Sigmoid colon (tissue), 6 donors: ENCODE measurements at regions not wholly inside any gene's neighbourhood (a gene's known extent, or its start where the extent isn't known, plus 50 kb on each side); places are given as distances from the start of the nearest gene placed in this dataset.

Source experiments
- DNase-seq: peaks from one replicate; pipeline ENCODE4 v3.0.0-alpha.2; 2019
- H3K27ac ChIP-seq, 4 donors: fragments of 200-600 bp; sonication (generic); one replicate each; pipeline ENCODE4 v1.5.1; 2016 to 2019; ENCODE audit warnings: mild to moderate bottlenecking in 1 of 4
- H3K27me3 ChIP-seq, 3 donors: fragments of 200-600 bp; sonication (generic); one replicate each; pipeline ENCODE4 v1.5.1; 2019; ENCODE audit warnings: mild to moderate bottlenecking in 1 of 3
- H3K36me3 ChIP-seq, 4 donors: fragments of 200-600 bp; sonication (generic); one replicate each; pipeline ENCODE4 v1.5.1; 2016 to 2019
- H3K4me1 ChIP-seq, 4 donors: fragments of 200-600 bp; sonication (generic); one replicate each; pipeline ENCODE4 v1.5.1; 2017 to 2019
- H3K4me3 ChIP-seq, 4 donors: fragments of 200-600 bp; sonication (generic); one replicate each; pipeline ENCODE4 v1.5.1; 2017 to 2019; ENCODE audit warnings: mild to moderate bottlenecking in 2 of 4, moderate library complexity in 1 of 4
- H3K9me3 ChIP-seq, 4 donors: fragments of 200-600 bp in 3 of 4; sonication (generic) in 3 of 4; one replicate each; pipeline versions ENCODE4 v1.5.1 to v1.6.1; 2013 to 2019
- CTCF ChIP-seq, 4 experiments: fragments of 450-650 bp in 3 of 4; fragments of 200-600 bp in 1 of 4; IDR thresholded peaks; one replicate each; pipeline ENCODE4 v1.5.1; 2016 to 2019; ENCODE audit warnings: antibody characterized with exemption in 4 of 4, mild to moderate bottlenecking in 3 of 4, moderate library complexity in 2 of 4
- EP300 ChIP-seq, 4 donors: sonication (generic); formaldehyde crosslinking; IDR thresholded peaks; one replicate each; pipeline ENCODE4 v1.6.1; 2017; ENCODE audit warnings: antibody characterized with exemption in 4 of 4
- POLR2A ChIP-seq, 2 donors: fragments of 450-650 bp; IDR thresholded peaks; one replicate each; pipeline ENCODE4 v1.6.1; 2016; ENCODE audit warnings: antibody characterized with exemption in 2 of 2, mild to moderate bottlenecking in 2 of 2, moderate library complexity in 2 of 2
- POLR2AphosphoS5 ChIP-seq, 4 donors: sonication (generic); formaldehyde crosslinking; IDR thresholded peaks; one replicate each; pipeline ENCODE4 v1.6.1; 2017; ENCODE audit warnings: antibody characterized with exemption in 4 of 4
- WGBS, 2 donors: extraction: QIAGEN DNeasy Blood & Tissue Kit; methylation state at CpG; one replicate each; pipeline ENCODE4 v1.1.7; 2013; 5-methylcytosine and 5-hydroxymethylcytosine counted together
- intact Hi-C: fragments of 100-400 bp; cut with DNase I; formaldehyde crosslinking; loops from one replicate; pipeline ENCODE4 v1.15.1; 2023
- donor health status: healthy with polysubstance abuse.
- donor health status: healthy.

DNA sequence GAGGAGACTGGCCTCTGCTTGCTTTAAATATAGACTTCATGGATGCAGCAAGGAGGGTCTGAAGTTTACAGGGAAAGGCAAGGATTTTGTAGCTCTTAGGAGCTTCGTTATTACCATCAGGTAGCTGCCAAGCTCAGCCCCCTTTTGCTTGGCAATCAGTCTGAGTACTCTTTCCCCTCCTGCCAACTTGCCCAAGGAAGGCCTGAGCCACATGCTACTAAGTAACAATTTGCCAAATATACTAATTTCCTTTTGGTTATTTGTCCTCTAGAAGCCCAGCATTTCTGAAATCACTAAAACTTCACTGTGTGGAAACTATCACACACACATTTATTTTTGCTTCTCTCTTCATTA, 85.5 kb upstream of the ITPRID2 start:
- no peaks in the 10 kb centered on the region for H3K9me3 ChIP-seq
- H3K27me3 ChIP-seq = no peaks in the 10 kb centered on the region
- DNase-seq = no peak
- no peaks in the 10 kb centered on the region for H3K36me3 ChIP-seq
- peaks cover 0 to 30% (median 24%) of the 10 kb centered on the region in 4 donors for H3K4me1 ChIP-seq
- intact Hi-C loops = no loop called here
- H3K27ac ChIP-seq = peak overlapping the region in 3 of 4 donors; percentile 25 to 53 (median 45)
- H3K4me3 ChIP-seq = no peak overlapping the region
- no peak for TF ChIP-seq POLR2A (IDR thresholded peaks at IDR 0.05)
- TF ChIP-seq CTCF (IDR thresholded peaks at IDR 0.05) = no peak
- no peak for TF ChIP-seq EP300 (IDR thresholded peaks at IDR 0.05)
- TF ChIP-seq POLR2AphosphoS5 (IDR thresholded peaks at IDR 0.05) = no peak
- 50 to 64% methylated on average over 1 of the region's 1 CpG for WGBS, 2 donors

DNA sequence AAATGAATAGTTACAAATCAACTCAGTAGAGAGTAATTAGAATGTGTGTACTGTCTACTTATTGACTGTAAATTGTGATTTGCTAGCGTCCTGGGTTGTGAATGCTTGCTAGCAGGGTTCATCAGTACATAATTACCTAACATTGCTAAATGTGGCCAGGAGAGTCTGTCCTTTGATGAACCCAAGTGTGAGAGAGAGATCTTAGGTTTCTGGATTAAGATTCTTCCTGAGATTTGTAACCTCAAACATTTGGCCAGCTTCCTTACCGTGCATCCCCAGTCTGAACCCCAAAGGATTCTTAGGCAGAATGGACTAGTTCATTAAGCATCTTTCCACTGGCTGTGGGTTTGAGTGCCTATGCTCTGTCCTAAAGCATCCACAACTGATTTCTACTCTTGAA, 84.0 kb upstream of the ITPRID2 start:
- no peaks in the 10 kb centered on the region for H3K36me3 ChIP-seq
- H3K4me3 ChIP-seq = no peak overlapping the region
- intact Hi-C loops = no loop called here
- no peak for DNase-seq
- WGBS, 2 donors = 92% methylated on average over 2 of the region's 2 CpGs
- no peaks in the 10 kb centered on the region for H3K27me3 ChIP-seq
- no peak overlapping the region for H3K27ac ChIP-seq
- TF ChIP-seq CTCF (IDR thresholded peaks at IDR 0.05) = no peak
- TF ChIP-seq POLR2AphosphoS5 (IDR thresholded peaks at IDR 0.05) = no peak
- no peak for TF ChIP-seq POLR2A (IDR thresholded peaks at IDR 0.05)
- TF ChIP-seq EP300 (IDR thresholded peaks at IDR 0.05) = no peak
- H3K9me3 ChIP-seq = no peaks in the 10 kb centered on the region
- H3K4me1 ChIP-seq = peaks cover 0 to 38% (median 29%) of the 10 kb centered on the region in 4 donors

DNA sequence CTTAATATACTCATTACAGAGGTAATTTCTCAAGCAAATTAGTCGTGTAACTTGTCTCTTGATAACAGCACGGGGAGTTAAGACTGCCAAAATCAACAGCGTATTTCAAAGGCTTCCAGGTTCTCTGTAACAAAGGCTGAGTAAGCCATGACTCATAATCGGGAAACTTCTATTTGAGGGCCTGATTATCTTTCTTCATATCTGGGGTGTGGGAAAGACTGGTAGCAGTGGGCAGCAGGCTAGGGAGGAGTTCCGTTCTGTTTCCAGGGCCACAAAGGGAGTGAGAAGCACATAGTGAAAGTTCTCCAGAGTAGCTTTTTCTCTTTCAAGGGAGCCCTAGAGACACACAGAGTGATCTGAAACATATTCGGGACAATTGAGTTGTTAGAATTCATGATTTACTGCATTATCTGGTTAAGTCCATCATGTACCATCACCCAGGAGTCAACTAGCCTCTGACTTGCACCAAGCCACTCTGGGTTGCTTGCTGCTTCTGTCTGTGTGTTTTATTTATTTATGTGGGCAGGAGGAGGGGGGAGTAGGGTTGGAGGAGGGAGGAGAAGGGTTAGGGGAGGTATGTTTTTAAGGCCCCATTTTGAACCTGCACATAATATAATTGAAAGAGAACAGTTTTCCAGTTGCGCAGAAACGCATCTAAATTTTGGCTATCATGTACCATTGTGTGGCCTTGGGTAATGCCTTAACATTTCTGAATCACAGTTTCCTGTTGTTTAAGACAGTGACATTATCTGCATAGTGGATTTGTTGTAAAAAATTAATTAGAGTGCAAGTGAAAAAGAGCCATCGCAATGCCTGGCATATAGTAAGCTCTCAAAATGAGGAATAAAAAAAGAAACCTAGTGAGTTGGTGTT, 80.5 kb upstream of the ITPRID2 start:
- Histone ChIP-seq H3K27me3 (no peaks in the 10 kb centered on the region), H3K4me3 (peak overlapping the region in 1 of 4 donors; percentile 15), H3K4me1 (peaks cover 0 to 28% (median 17%) of the 10 kb centered on the region in 4 donors), H3K9me3 (no peaks in the 10 kb centered on the region), H3K27ac (peak overlapping the region; percentile 8 to 47 (median 34)), H3K36me3 (no peaks in the 10 kb centered on the region)
- intact Hi-C loops = no loop called here
- no peak for DNase-seq
- TF ChIP-seq EP300 (IDR thresholded peaks at IDR 0.05) (no peak), POLR2AphosphoS5 (IDR thresholded peaks at IDR 0.05) (peak in 2 of 4 donors; percentile 28 to 52)
- WGBS, 2 donors = 36 to 58% methylated on average over 9 of the region's 9 CpGs

- H3K9me3 ChIP-seq = no peaks in the 10 kb centered on the region
- 25 to 54% methylated on average over 2 of the region's 2 CpGs for WGBS, 2 donors
- H3K27ac ChIP-seq = no peak overlapping the region
- no peaks in the 10 kb centered on the region for H3K27me3 ChIP-seq
- TF ChIP-seq EP300 (IDR thresholded peaks at IDR 0.05) (no peak), POLR2A (IDR thresholded peaks at IDR 0.05) (no peak)
- intact Hi-C loops = no loop called here
- DNase-seq = no peak
- H3K36me3 ChIP-seq = no peaks in the 10 kb centered on the region
- no peak overlapping the region for H3K4me3 ChIP-seq
- H3K4me1 ChIP-seq = peaks cover 0 to 26% (median 15%) of the 10 kb centered on the region in 4 donors
Measured at GRCh38 chr2:181812106-181812743, 79.3 kb upstream of the ITPRID2 start.

GRCh38 chr2:181814057-181814491, 77.5 kb upstream of the ITPRID2 start:
- no peaks in the 10 kb centered on the region for H3K36me3 ChIP-seq
- DNase-seq = no peak
- peaks cover 0 to 32% (median 15%) of the 10 kb centered on the region in 4 donors for H3K4me1 ChIP-seq
- H3K4me3 ChIP-seq = no peak overlapping the region
- no peak overlapping the region for H3K27ac ChIP-seq
- TF ChIP-seq EP300 (IDR thresholded peaks at IDR 0.05) (no peak), POLR2A (IDR thresholded peaks at IDR 0.05) (no peak), POLR2AphosphoS5 (IDR thresholded peaks at IDR 0.05) (no peak), CTCF (IDR thresholded peaks at IDR 0.05) (no peak)
- no peaks in the 10 kb centered on the region for H3K9me3 ChIP-seq
- WGBS, 2 donors = 74 to 75% methylated on average over 3 of the region's 3 CpGs
- H3K27me3 ChIP-seq = no peaks in the 10 kb centered on the region
- intact Hi-C loops = no loop called here
